ENCODE measurements at regions not wholly inside any gene's neighbourhood (a gene's known extent, or its start where the extent isn't known, plus 50 kb on each side); places are given as distances from the start of the nearest gene placed in this dataset.
"Not testable (repeated sequence)": the region's sequence is repeated elsewhere in the genome, so short reads cannot be mapped to it uniquely, and the experiment has no call there.

DNA sequence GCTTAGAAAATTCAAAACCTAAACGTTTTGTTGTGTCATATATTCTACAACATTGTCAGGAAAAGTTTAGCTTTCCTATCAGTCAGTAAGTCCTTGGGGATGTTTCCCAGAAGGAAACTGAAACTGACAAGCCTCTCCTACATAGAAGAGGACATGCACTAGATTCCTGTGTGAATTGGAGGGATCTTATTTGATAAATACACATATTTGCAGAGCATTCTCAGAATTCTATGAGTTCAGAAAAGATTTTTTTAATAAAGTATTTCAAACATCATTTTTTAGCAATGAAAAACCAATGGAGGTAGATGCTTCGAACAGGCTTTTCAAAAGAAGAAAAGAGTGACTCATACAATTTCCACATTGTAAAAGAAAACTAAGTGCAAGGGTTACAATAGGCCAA lies 1706.7 kb downstream of the SUCLG1 start:
- DNase-seq (peak; percentile 10), ATAC-seq (no peak)
- Histone ChIP-seq H3K9me3 (ENCODE audit: low read length) (peaks cover 10% of the 10 kb centered on the region), H3K36me3 (ENCODE audit: low read depth, low read length) (no peaks in the 10 kb centered on the region; the same call in 1 of the 2 replicates), H3K4me2 (ENCODE audit: low read length) (peak overlapping the region; percentile 43), H3K4me3 (ENCODE audit: low read length) (no peak overlapping the region), H3K79me2 (ENCODE audit: low read length) (no peaks in the 10 kb centered on the region), H3K4me1 (ENCODE audit: insufficient read depth, low read length) (no peaks in the 10 kb centered on the region), H3K9me2 (replicated peaks; ENCODE audit: low read length) (no peaks in the 10 kb centered on the region), H3F3A (ENCODE audit: low read length, unreplicated experiment) (no peaks in the 10 kb centered on the region), H4K20me1 (ENCODE audit: low read length) (no peaks in the 10 kb centered on the region), H3K27ac (ENCODE audit: low read length) (no peak overlapping the region), H3K27me3 (ENCODE audit: low read length) (no peaks in the 10 kb centered on the region), H2AFZ (ENCODE audit: low read length) (no peak overlapping the region), H3K9ac (ENCODE audit: low read length) (no peak overlapping the region)
- TF ChIP-seq EZH2 (IDR thresholded peaks at IDR 0.05; ENCODE audit: low read length, unreplicated experiment), result no peak
- no peak for TF ChIP-seq EZH2phosphoT487 (IDR thresholded peaks at IDR 0.05; ENCODE audit: borderline replicate concordance, low read length)
- TF ChIP-seq, protein P1, sequence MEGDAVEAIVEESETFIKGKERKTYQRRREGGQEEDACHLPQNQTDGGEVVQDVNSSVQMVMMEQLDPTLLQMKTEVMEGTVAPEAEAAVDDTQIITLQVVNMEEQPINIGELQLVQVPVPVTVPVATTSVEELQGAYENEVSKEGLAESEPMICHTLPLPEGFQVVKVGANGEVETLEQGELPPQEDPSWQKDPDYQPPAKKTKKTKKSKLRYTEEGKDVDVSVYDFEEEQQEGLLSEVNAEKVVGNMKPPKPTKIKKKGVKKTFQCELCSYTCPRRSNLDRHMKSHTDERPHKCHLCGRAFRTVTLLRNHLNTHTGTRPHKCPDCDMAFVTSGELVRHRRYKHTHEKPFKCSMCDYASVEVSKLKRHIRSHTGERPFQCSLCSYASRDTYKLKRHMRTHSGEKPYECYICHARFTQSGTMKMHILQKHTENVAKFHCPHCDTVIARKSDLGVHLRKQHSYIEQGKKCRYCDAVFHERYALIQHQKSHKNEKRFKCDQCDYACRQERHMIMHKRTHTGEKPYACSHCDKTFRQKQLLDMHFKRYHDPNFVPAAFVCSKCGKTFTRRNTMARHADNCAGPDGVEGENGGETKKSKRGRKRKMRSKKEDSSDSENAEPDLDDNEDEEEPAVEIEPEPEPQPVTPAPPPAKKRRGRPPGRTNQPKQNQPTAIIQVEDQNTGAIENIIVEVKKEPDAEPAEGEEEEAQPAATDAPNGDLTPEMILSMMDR (conservative IDR thresholded peaks at IDR 0.05; ENCODE audit: low read depth, low read length), result no peak
- POLR2A ChIA-PET (ENCODE audit: unreplicated experiment), result no interaction called here
- CTCF ChIA-PET, result no interaction called here
- no TSS peak for BruUV-seq (replicated peaks)
- intact Hi-C loops (cut with micrococcal nuclease), result no loop called here

DNA sequence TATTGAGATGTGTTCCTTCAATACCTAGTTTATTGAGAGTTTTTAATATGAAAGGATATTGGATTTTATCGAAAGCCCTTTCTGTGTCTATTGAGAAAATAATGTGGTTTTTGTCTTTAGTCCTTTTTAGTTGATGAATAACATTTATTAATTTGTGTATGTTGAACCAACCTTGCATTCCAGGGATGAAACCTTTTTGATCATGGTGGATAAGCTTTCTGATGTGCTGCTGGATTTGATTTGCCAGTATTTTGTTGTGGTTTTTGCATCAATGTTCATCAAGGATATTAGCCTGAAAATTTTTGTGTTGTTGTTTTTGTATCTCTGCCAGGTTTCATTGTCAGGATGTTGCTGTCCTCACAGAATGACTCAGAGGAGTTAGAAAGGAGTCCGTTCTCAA lies 1710.4 kb downstream of the SUCLG1 start:
- intact Hi-C loops (cut with micrococcal nuclease), result loop anchor here (10.0 kb wide), 1 partner anchor 246 kb away; no protein-coding TSS in a partner anchor
- H2AFZ ChIP-seq (ENCODE audit: low read length), result no peak overlapping the region
- H4K20me1 ChIP-seq (ENCODE audit: low read length), result no peaks in the 10 kb centered on the region
- no peak overlapping the region for H3K4me2 ChIP-seq (ENCODE audit: low read length)
- H3K9me2 ChIP-seq (replicated peaks; ENCODE audit: low read length), result no peaks in the 10 kb centered on the region
- no peak overlapping the region for H3K4me3 ChIP-seq (ENCODE audit: low read length)
- H3K79me2 ChIP-seq (ENCODE audit: low read length), result no peaks in the 10 kb centered on the region
- ATAC-seq (no peak), DNase-seq (peak; percentile 13)
- no peaks in the 10 kb centered on the region for H3F3A ChIP-seq (ENCODE audit: low read length, unreplicated experiment)
- H3K4me1 ChIP-seq (ENCODE audit: insufficient read depth, low read length), result peaks cover 8% of the 10 kb centered on the region
- POLR2A ChIA-PET (ENCODE audit: unreplicated experiment), result no interaction called here
- H3K9ac ChIP-seq (ENCODE audit: low read length), result no peak overlapping the region
- no peak for TF ChIP-seq EZH2 (IDR thresholded peaks at IDR 0.05; ENCODE audit: low read length, unreplicated experiment)
- no peaks in the 10 kb centered on the region for H3K27me3 ChIP-seq (ENCODE audit: low read length)
- no TSS peak for BruUV-seq (replicated peaks)
- peaks cover 10% of the 10 kb centered on the region for H3K9me3 ChIP-seq (ENCODE audit: low read length)
- no peaks in the 10 kb centered on the region; the same call in 1 of the 2 replicates for H3K36me3 ChIP-seq (ENCODE audit: low read depth, low read length)
- CTCF ChIA-PET, result no interaction called here
- no peak overlapping the region for H3K27ac ChIP-seq (ENCODE audit: low read length)

DNA sequence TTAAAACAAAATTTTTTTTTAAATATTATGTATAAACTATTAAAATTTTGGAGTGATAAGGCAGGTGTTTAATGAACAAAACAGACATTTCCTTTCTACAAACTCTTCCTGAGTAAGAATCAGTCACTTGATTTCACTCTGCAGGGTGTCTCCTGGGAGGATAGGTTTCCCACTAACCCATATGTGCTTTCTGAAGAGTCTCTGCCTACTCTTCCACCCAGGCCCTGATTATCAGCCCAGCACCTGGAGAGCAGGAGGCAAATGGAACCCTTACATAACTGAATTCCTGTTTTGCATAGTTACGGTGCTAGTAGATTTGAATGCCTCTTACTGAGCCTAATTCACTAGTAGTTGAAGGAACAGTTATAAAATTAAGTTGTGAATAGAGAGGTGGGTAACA lies 1718.6 kb downstream of the SUCLG1 start:
- Histone ChIP-seq H3K4me1 (ENCODE audit: insufficient read depth, low read length) (peaks cover 3% of the 10 kb centered on the region), H3K27me3 (ENCODE audit: low read length) (no peaks in the 10 kb centered on the region), H3K4me2 (ENCODE audit: low read length) (no peak overlapping the region), H3F3A (ENCODE audit: low read length, unreplicated experiment) (no peaks in the 10 kb centered on the region), H3K27ac (ENCODE audit: low read length) (no peak overlapping the region), H3K9me2 (replicated peaks; ENCODE audit: low read length) (no peaks in the 10 kb centered on the region), H3K4me3 (ENCODE audit: low read length) (no peak overlapping the region), H2AFZ (ENCODE audit: low read length) (no peak overlapping the region), H3K36me3 (ENCODE audit: low read depth, low read length) (no peaks in the 10 kb centered on the region), H3K79me2 (ENCODE audit: low read length) (no peaks in the 10 kb centered on the region), H3K9ac (ENCODE audit: low read length) (no peak overlapping the region), H4K20me1 (ENCODE audit: low read length) (no peaks in the 10 kb centered on the region), H3K9me3 (ENCODE audit: low read length) (no peaks in the 10 kb centered on the region)
- ATAC-seq (no peak), DNase-seq (no peak)
- no TSS peak for BruUV-seq (replicated peaks)
- intact Hi-C loops (cut with micrococcal nuclease), result loop anchor here (10.0 kb wide), 1 partner anchor 254 kb away; no protein-coding TSS in a partner anchor
- CTCF ChIA-PET, result no interaction called here
- no peak for TF ChIP-seq EZH2 (IDR thresholded peaks at IDR 0.05; ENCODE audit: low read length, unreplicated experiment)
- POLR2A ChIA-PET (ENCODE audit: unreplicated experiment), result no interaction called here

DNA sequence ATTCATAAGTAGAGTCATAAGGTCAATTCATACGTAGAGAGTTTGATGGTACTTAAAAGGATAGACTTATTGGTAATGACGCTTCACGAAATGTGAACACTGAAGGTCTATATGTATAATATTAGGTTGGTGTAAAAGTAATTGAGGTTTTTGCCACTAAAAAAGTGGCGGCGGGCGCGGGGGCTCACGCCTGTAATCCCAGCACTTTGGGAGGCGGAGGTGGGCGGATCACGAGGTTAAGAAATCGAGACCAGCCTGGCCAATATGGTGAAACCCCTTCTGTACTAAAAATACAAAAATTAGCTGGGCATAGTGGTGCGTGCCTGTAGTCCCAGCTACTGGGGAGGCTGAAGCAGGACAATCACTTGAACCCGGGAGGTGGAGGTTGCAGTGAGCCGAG lies 1721.1 kb downstream of the SUCLG1 start:
- BruUV-seq (replicated peaks); H2AFZ ChIP-seq (ENCODE audit: low read length); POLR2A ChIA-PET (ENCODE audit: unreplicated experiment): not testable (repeated sequence)

More for the DNA sequence above, 1721.1 kb downstream of the SUCLG1 start:
- H3K9me3 ChIP-seq (ENCODE audit: low read length); intact Hi-C loops (cut with micrococcal nuclease); CTCF ChIA-PET; H3K9ac ChIP-seq (ENCODE audit: low read length); H3K36me3 ChIP-seq (ENCODE audit: low read depth, low read length); H3K27me3 ChIP-seq (ENCODE audit: low read length); DNase-seq; H3K9me2 ChIP-seq (replicated peaks; ENCODE audit: low read length); H3F3A ChIP-seq (ENCODE audit: low read length, unreplicated experiment); H3K4me2 ChIP-seq (ENCODE audit: low read length); ATAC-seq; H3K4me3 ChIP-seq (ENCODE audit: low read length); H3K79me2 ChIP-seq (ENCODE audit: low read length); H4K20me1 ChIP-seq (ENCODE audit: low read length); H3K4me1 ChIP-seq (ENCODE audit: insufficient read depth, low read length); H3K27ac ChIP-seq (ENCODE audit: low read length): not testable (repeated sequence)
